GM12872 (cell line): ENCODE measurements at regions not wholly inside any gene's neighbourhood (a gene's known extent, or its start where the extent isn't known, plus 50 kb on each side); places are given as distances from the start of the nearest gene placed in this dataset.

Experiments used
- CTCF ChIP-seq: IDR thresholded peaks from 3 replicates; pipeline ENCODE4 v1.5.1; 2011; ENCODE audit warnings: low read depth, mild to moderate bottlenecking, low read length, moderate library complexity; ENCODE audit not compliant: insufficient read depth

DNA sequence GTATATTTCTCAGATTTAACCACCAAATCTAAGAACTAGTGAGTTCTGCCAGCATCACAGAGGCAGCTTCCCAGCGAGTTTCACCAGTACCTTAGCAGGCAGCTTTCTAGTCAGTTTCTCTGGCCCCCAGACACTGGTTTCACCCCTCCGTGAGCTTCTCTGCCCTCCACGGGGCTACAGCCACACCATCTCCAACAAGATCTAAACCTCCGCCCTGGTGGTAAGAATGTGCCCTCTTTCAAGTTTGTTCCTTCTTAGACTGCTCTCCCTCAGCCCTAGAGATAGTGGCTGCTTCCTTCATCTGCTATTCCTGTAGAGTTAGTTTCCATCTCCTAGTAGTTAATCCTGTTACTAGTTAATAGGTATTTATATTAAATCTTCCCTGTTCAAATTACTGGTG lies 60.5 kb upstream of the TAB3 start:
- no peak for TF ChIP-seq CTCF

GRCh38 chrX:30948626-30949025 lies 59.6 kb upstream of the TAB3 start:
- no peak for TF ChIP-seq CTCF

DNA sequence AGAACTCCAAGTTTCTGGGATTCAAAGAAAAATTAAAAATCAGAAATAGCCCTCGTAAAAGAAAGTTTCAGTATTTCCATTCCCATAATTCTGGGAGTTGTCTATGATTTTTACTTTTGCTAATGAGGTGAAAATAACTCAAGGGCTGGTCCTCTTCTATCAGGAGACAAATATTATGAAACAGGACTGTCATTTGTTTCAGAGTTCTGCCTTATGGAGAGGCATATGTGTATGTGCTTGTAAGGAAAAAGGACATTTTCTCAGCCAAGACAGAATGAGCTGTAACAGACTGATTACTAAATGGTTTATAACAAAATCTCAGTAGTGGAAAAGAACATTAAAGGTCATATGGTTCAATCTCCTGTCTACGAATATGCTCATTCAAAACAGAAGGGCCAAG lies 59.0 kb upstream of the TAB3 start:
- no peak for TF ChIP-seq CTCF

DNA sequence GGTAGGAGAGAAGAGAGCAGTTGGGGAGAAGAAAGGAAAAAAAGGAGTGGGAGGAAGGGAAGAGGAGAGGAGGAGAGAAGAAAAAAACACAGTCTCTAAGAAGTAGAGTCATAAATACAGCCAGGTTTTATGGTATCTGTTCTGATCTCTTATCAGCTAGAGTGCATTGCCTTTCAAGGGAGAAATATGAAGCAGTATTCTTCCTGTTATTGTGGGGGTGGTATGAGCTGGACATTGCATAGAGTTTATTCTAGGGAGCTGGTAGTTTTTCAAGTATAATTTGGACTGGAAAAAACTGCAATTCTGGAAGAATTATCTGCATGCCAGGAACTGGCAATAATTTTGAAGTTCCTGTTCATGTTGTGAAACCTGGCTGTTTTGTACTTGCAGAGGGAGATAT lies 54.9 kb upstream of the TAB3 start:
- TF ChIP-seq CTCF: no peak

GRCh38 chrX:30941898-30942297 lies 52.8 kb upstream of the TAB3 start:
- TF ChIP-seq CTCF: no peak

DNA sequence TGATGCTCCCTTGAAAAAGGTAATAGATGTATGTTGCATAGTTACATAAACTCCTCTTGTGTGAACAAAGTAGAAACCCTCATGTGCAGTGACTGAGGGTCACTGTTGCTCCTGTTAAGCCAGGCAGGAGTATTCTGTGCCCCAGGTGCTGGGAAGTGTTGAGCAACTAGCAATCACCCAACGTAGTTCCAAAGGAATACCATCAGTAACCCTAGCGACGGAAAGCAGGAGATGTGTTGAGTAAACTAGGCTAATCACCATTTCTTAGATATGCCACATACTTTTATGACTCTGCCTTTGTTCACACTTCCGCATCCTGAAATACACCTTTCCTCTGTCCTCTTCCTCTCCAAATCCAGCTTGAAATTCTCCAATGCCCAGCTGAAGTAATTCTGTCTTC lies 50.9 kb upstream of the TAB3 start:
- no peak for TF ChIP-seq CTCF
